ENCODE measurements at regions not wholly inside any gene's neighbourhood (a gene's known extent, or its start where the extent isn't known, plus 50 kb on each side); places are given as distances from the start of the nearest gene placed in this dataset.

DNA sequence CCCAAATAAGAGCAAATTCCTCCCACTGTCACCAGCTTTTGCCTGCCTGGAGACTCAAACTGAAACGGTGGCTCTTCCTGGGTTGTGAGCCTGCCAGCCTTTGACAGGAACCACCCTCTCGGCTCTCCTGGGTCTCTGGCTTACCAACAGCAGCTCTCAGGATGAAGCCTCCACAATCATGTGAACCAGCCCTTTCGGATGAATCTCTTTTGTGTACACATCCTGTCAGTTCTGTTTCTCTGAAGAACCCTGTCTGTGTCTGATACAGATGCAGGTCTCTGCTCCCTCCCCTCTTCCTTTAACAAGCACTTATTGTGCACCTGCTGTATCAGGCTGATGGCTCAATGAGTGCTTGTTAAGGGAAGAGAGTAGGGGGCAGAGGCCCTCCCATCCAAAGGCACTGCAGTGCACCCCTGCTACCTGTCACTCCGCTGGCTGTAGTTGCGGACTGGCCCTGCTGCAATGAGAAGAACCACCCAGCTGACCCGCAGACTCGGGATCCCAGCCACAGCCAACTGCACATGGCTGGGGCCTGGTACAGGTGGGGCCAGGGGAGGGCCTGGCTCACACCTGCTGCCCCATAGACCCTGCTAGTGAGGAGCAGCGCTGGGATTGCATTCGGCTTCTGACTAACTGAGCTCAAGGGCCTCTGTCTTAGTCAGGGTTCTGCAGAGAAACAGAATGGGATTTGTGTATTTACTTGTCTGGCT, 120.1 kb upstream of the PMEPA1 start:
- TF ChIP-seq CTCF (IDR thresholded peaks at IDR 0.05; ENCODE audit: insufficient read depth, low read length, poor library complexity, severe bottlenecking) (no peak), EZH2phosphoT487 (conservative IDR thresholded peaks at IDR 0.05; ENCODE audit: low read length) (no peak)
